WERI-Rb-1 (cell line): ENCODE measurements at regions not wholly inside any gene's neighbourhood (a gene's known extent, or its start where the extent isn't known, plus 50 kb on each side); places are given as distances from the start of the nearest gene placed in this dataset.

Source experiments
- DNase-seq: peaks from one replicate; pipeline ENCODE4 v3.0.0-alpha.2; 2020
- H3K27ac ChIP-seq: fragments of 250-450 bp; sonication (Bioruptor Pico); 2 replicates; pipeline ENCODE4 v1.5.1; 2020; ENCODE audit warnings: mild to moderate bottlenecking, moderate library complexity
- H3K27me3 ChIP-seq: fragments of 250-450 bp; sonication (Bioruptor Pico); 2 replicates; pipeline ENCODE4 v1.5.1; 2021; ENCODE audit warnings: mild to moderate bottlenecking, low read depth, moderate library complexity; ENCODE audit not compliant: insufficient read depth, severe bottlenecking
- H3K36me3 ChIP-seq: fragments of 250-450 bp; sonication (Bioruptor Pico); 2 replicates; pipeline ENCODE4 v1.5.1; 2020; ENCODE audit warnings: mild to moderate bottlenecking, moderate library complexity
- H3K4me3 ChIP-seq: 2 replicates; pipeline ENCODE4 v1.5.1; 2011; ENCODE audit warnings: low read depth, mild to moderate bottlenecking, control low read depth, low read length
- H3K9me3 ChIP-seq: fragments of 250-450 bp; sonication (Bioruptor Pico); 2 replicates; pipeline ENCODE4 v1.5.1; 2021; ENCODE audit warnings: mild to moderate bottlenecking, moderate library complexity; ENCODE audit not compliant: severe bottlenecking
- CTCF ChIP-seq: IDR thresholded peaks from 2 replicates; pipeline ENCODE4 v1.5.1; 2011; ENCODE audit warnings: low read depth, mild to moderate bottlenecking, control low read depth, inconsistent platforms, low read length

- H3K27ac ChIP-seq, result no peak overlapping the region
- TF ChIP-seq CTCF, result no peak
- no peaks in the 10 kb centered on the region for H3K36me3 ChIP-seq
- no peak for DNase-seq
- no peak overlapping the region for H3K4me3 ChIP-seq
- no peaks in the 10 kb centered on the region for H3K27me3 ChIP-seq
- no peaks in the 10 kb centered on the region for H3K9me3 ChIP-seq
These were observed 51.3 kb upstream of the FLI1 start for GRCh38 chr11:128642571-128642970.

- H3K4me3 ChIP-seq, result no peak overlapping the region
- H3K9me3 ChIP-seq, result no peaks in the 10 kb centered on the region
- H3K27me3 ChIP-seq, result no peaks in the 10 kb centered on the region
- DNase-seq, result peak; percentile 24
- TF ChIP-seq CTCF, result peak; percentile 42
- H3K36me3 ChIP-seq, result no peaks in the 10 kb centered on the region
- no peak overlapping the region for H3K27ac ChIP-seq
These were observed 50.1 kb upstream of the FLI1 start for GRCh38 chr11:128643661-128644317.
